Thyroid gland (tissue), 4 donors: ENCODE measurements at regions not wholly inside any gene's neighbourhood (a gene's known extent, or its start where the extent isn't known, plus 50 kb on each side); places are given as distances from the start of the nearest gene placed in this dataset.

Experiments
- CTCF ChIP-seq, 6 experiments: fragments of 200-600 bp in 3 of 6; fragments of 450-650 bp in 3 of 6; sonication (generic) in 3 of 6; IDR thresholded peaks; one replicate each; pipeline ENCODE4 v1.5.1; 2016 to 2019; ENCODE audit warnings: antibody characterized with exemption in 6 of 6, mild to moderate bottlenecking in 2 of 6, inconsistent platforms in 1 of 6, moderate library complexity in 1 of 6
- POLR2A ChIP-seq, 2 donors: fragments of 450-650 bp; IDR thresholded peaks; one replicate each; pipeline ENCODE4 v1.6.1; 2017; ENCODE audit warnings: antibody characterized with exemption in 2 of 2, mild to moderate bottlenecking in 2 of 2, moderate library complexity in 1 of 2

- TF ChIP-seq CTCF (IDR thresholded peaks at IDR 0.05) (no peak), POLR2A (IDR thresholded peaks at IDR 0.05) (no peak)
Observed at GRCh38 chr12:25813843-25814242, 144.6 kb upstream of the RASSF8 start.
